HG03097 (cell line): ENCODE measurements at regions not wholly inside any gene's neighbourhood (a gene's known extent, or its start where the extent isn't known, plus 50 kb on each side); places are given as distances from the start of the nearest gene placed in this dataset.
"Not testable (repeated sequence)": the region's sequence is repeated elsewhere in the genome, so short reads cannot be mapped to it uniquely, and the experiment has no call there.

ENCODE experiments used
- ATAC-seq: cut with Tn5 transposase; IDR thresholded peaks from one replicate; pipeline ENCODE4 v1.9.1; 2021; ENCODE audit not compliant: unreplicated experiment, low FRiP score

DNA sequence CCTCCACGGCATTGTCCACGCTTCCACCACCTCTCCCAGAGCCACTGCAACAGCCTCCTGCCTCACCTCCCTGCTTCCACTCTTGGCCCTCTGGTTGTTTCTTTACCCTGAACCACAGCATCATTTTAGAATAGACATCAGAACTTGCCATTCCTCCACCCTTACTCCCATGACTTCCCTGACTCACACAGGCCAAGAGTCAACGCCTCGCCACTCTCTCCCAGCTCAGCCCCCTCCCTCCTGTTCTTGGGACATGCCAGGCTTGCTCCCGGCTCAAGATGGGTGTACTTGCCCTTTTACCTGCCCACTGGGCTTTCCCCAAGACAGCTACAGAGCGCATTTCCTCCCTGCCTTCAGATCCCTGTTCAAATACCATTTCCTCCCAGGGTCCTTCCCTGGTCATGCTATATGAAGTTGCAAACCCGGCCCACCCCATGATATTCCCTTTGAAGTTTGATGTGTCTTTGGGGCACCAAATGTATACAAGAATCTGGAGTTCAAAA, 429.1 kb downstream of the RPS24 start:
- no peak for ATAC-seq

DNA sequence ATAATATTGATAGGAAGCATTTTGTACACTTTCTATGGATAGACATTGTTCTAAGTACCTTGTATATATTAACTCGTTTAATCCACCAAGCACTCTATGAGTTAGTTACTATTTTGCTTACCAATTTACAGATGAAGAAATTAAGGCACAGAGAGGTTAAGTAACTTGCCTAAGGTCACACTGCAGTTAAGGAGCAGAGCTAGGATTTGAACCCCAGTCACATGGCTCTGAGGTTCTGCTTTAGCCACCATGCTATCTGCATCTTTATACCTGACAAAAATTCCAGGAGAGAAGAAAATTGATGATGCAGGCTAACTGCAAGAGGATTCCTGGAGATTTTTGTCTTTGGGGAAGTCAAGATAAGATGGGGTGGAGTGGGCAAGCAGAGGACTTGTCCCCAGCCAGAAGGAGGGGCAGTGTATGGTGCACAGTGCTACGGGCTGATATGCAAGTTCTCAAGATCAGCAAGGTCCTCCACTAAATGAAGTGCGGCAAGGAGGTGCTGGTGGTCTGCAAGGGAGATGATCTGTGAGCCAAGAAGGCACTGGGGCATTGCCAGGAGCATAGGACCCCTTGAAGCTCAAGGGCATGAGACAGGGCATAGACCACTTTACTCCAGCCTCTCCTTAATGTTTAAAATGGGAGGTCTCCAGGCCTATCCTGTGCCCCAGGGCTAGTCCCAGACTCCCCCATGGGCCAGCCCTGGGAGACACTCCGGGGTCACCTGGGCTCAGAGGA, 430.6 kb downstream of the RPS24 start:
- ATAC-seq: no peak

- no peak for ATAC-seq
These were observed 431.2 kb downstream of the RPS24 start for GRCh38 chr10:78464856-78465267.

DNA sequence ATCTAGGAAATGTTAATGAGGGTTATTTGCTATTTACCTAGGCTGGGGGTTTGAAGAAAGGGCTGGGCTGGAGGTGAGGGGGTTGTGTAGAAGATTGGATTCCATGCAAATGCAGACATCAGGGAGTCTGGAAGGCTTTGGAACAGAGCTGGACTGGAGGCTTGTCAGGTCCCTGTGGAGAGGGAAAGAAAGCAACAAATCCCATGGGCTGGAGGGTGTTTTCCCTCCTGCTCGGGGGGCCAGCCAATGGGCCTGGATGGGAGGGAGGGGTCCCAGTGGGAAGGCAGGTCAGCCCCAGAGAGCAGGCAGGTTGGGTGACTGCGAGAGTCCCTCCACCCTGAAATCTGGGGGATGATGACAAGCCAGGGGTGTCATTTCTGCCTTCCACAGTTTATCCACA, 431.8 kb downstream of the RPS24 start:
- no peak for ATAC-seq

- no peak for ATAC-seq
These were observed 433.9 kb downstream of the RPS24 start for GRCh38 chr10:78467496-78468106.

GRCh38 chr10:78468731-78469130, 435.1 kb downstream of the RPS24 start:
- not testable (repeated sequence) for ATAC-seq

DNA sequence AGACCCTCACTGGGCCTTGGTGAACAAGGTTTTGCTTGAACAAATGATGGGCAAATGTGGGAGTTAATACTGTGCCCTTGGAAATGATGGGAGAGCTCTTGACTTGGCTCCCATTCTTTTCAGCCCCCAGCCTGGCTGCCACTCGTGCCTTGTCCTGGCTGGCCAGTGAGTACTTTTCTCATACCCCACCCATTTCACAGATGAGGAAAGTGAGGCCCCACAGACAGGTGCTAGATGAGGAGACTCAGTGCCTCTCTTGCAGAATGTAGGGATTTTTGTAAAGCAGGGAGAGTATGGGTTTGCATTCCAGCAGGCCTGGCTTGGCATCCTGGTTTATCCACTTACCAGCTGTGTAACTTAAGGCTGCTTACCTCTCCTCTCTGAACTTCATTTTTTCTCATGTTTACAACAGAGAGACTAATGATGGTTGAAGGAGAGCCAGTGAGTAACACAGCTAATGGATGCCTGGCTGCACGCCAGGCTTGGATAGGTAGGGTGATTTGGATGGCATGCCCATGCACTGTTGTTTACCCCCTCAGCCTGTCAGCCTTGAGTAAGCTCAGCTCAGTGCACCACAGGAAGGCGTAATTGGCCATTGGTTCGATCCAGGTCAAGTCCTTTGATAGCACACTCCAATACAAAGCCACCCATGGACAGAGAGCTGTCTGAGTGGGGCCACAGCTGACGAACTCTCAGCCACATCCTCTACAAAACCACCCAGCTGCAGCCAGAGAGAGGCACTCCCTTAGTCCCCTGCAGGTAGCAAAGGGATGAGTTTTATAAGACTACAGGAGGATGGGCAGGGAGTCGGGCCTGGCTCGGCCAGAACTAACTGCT, 436.8 kb downstream of the RPS24 start:
- ATAC-seq: no peak

- ATAC-seq: no peak
These were observed 437.7 kb downstream of the RPS24 start for GRCh38 chr10:78471326-78471722.

GRCh38 chr10:78471723-78472550, 438.3 kb downstream of the RPS24 start:
- no peak for ATAC-seq

DNA sequence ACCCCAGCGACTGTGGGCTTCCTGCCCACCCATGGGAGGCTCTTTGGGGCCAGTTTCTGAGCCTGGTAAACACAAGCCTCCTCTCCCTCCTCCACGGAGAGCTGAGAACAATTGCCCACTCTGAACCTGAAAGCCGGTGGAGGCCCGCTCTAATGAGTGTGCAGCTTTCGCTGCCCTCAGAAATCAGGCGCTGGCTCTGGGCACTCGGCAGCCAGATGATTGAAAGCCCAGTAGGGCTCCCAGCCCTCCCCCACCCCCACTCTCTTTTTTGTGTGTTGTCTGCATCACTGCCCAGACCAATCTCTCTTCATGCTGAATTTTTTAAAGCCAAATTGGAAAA, 438.9 kb downstream of the RPS24 start:
- ATAC-seq: no peak

GRCh38 chr10:78473006-78473405, 439.3 kb downstream of the RPS24 start:
- ATAC-seq: no peak

- ATAC-seq: no peak
These were observed 441.1 kb downstream of the RPS24 start for GRCh38 chr10:78474743-78475142.

DNA sequence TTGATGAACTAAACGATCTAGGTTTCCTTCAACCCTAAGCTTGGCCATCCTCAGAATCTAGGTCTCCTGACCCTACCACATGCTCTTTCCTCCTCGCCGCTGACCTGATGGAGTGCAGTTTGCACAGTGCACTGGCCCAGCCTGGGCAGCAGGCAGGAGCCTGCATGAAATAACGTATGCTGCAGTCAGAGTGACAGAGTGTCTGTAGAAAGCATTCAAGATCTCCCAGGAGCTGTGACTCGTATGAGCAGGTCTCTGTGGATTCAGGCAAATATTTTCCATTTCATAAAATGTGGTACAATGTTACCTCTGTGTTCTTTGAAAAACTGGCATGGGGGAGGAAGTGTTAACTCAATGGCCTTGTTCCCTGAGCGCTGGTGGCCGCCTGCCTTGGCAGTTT, 441.8 kb downstream of the RPS24 start:
- no peak for ATAC-seq

DNA sequence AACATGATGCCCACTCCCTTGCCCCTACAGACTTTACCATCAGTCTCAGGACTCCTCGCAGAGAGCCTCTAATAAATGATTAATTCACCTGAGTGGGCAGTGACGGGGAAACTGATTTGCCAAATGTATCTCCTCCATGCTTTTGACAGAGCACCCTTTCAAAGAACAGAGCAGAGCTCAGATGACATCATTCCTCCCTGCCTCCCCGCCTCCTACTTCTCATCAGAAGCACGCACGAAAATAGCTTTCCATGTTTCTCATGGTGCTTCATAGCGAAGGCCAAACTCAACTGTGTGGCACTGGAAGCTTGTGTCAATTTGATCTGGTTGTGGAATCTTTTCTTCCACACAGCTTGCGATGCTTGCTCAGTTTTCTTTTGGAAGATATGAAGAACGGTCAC, 442.5 kb downstream of the RPS24 start:
- no peak for ATAC-seq

- no peak for ATAC-seq
These were observed 443.2 kb downstream of the RPS24 start for GRCh38 chr10:78476844-78477243.

GRCh38 chr10:78478919-78479318, 445.3 kb downstream of the RPS24 start:
- no peak for ATAC-seq

- ATAC-seq: no peak
These were observed 445.8 kb downstream of the RPS24 start for GRCh38 chr10:78479467-78479866.

DNA sequence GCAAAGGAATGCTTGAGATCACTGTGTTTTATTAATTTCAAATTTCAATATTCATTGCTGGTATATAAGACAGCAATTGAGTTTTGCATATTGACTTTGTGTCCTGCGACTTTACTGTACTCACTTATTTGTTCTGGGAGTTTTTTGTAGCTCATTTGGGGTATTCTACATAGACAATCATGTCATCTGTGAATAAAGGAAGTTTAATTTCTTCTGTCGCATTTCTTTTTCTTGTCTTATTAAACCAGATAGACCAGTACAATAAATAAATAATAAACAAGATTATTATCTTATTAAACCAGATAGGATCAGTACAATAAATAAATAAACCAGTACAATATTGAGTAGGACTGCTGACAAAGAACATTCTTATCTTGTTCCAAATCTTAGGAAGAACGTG, 448.2 kb downstream of the RPS24 start:
- ATAC-seq: no peak

DNA sequence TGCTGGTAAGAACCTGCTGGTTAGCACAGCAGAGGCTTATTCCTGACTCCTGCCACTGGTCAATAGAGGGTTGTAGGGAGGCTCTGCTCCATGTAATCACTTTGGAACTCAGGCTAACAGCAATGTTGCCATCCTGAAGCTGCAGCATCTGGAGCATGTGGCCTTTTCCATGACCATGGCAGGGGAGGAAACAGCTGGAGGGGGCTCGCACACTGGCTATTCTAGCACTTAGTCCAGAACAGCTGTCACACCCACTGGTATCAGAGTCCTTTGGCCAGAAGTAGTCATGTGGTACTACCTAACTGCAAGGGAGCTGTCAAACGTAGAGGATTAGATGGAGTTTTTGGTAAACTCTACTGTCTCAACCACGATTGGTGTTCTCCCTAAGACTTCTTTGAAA, 450.0 kb downstream of the RPS24 start:
- ATAC-seq: no peak

GRCh38 chr10:78489034-78489433, 455.4 kb downstream of the RPS24 start:
- no peak for ATAC-seq

DNA sequence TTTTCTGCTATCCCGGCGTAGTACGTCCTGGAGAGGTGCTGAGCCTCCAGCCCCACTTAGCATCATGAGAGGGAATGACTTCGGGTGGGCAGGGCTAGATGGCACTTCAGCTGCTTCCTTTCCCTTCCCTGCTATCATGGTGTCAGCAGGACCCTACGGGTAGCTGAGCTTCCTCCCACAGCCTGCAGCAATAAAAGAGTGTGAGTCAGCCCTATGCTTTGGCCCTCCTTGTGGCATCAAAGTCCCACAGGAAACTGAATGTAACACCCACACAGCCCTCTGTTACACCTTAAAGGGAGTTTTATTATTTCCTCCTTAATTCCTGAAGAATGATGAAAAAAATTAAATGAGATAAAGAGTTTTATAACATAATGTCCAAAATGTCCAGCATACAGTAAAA, 458.1 kb downstream of the RPS24 start:
- ATAC-seq: no peak
